H9 (cell line): ENCODE measurements at regions not wholly inside any gene's neighbourhood (a gene's known extent, or its start where the extent isn't known, plus 50 kb on each side); places are given as distances from the start of the nearest gene placed in this dataset.

Experiments
- DNase-seq: peaks from one replicate; pipeline ENCODE4 v3.0.0-alpha.2; 2017
- H2AFZ ChIP-seq: one replicate; pipeline ENCODE4 v1.6.1; 2013; ENCODE audit warnings: mild to moderate bottlenecking, low read length, control low read depth, moderate library complexity
- H2AK5ac ChIP-seq: 2 replicates; pipeline ENCODE4 v1.6.1; 2013; ENCODE audit warnings: low read length, control low read depth, mixed read lengths; ENCODE audit not compliant: insufficient read length
- H2BK120ac ChIP-seq: one replicate; pipeline ENCODE4 v1.6.1; 2013; ENCODE audit warnings: low read depth, mild to moderate bottlenecking, low read length, control low read depth, inconsistent platforms; ENCODE audit not compliant: poor library complexity, severe bottlenecking
- H2BK12ac ChIP-seq: 2 replicates; pipeline ENCODE4 v1.6.1; 2013; ENCODE audit warnings: low read length, control low read depth, mixed read lengths, low read depth; ENCODE audit not compliant: insufficient read length
- H2BK15ac ChIP-seq: 2 replicates; pipeline ENCODE4 v1.6.1; 2013; ENCODE audit warnings: low read depth, low read length, control low read depth
- H2BK20ac ChIP-seq: one replicate; pipeline ENCODE4 v1.6.1; 2013; ENCODE audit warnings: low read depth, mild to moderate bottlenecking, low read length, control low read depth, inconsistent platforms; ENCODE audit not compliant: poor library complexity, severe bottlenecking
- H2BK5ac ChIP-seq: 2 replicates; pipeline ENCODE4 v1.6.1; 2013; ENCODE audit warnings: low read length, control low read depth, mixed read lengths; ENCODE audit not compliant: insufficient read length
- H3K14ac ChIP-seq: 2 replicates; pipeline ENCODE4 v1.6.1; 2013; ENCODE audit warnings: low read length, control low read depth; ENCODE audit not compliant: insufficient read depth
- H3K18ac ChIP-seq: 2 replicates; pipeline ENCODE4 v1.6.1; 2013; ENCODE audit warnings: low read depth, mild to moderate bottlenecking, mixed read lengths, low read length, control low read depth; ENCODE audit not compliant: insufficient read length
- H3K23ac ChIP-seq: 2 replicates; pipeline ENCODE4 v1.6.1; 2013; ENCODE audit warnings: low read length, control low read depth, mixed read lengths, low read depth; ENCODE audit not compliant: insufficient read length
- H3K23me2 ChIP-seq: 2 replicates; pipeline ENCODE4 v1.6.1; 2013; ENCODE audit warnings: low read depth, mild to moderate bottlenecking, mixed read lengths, low read length, control low read depth; ENCODE audit not compliant: insufficient read length, poor library complexity, severe bottlenecking
- H3K27ac ChIP-seq: 2 replicates; pipeline ENCODE4 v1.5.1; 2013; ENCODE audit warnings: low read length, control low read depth, mixed read lengths, low read depth; ENCODE audit not compliant: insufficient read length
- H3K27me3 ChIP-seq: 2 replicates; pipeline ENCODE4 v1.6.1; 2013; ENCODE audit warnings: low read length, control low read depth, inconsistent platforms; ENCODE audit not compliant: insufficient read depth
- H3K4ac ChIP-seq: 2 replicates; pipeline ENCODE4 v1.6.1; 2013; ENCODE audit warnings: low read depth, mild to moderate bottlenecking, control low read depth, inconsistent platforms, low read length, moderate library complexity
- H3K4me1 ChIP-seq: 2 replicates; pipeline ENCODE4 v1.6.1; 2013; ENCODE audit warnings: low read length, control low read depth, inconsistent platforms; ENCODE audit not compliant: insufficient read depth
- H3K4me2 ChIP-seq: 2 replicates; pipeline ENCODE4 v1.6.1; 2013; ENCODE audit warnings: low read length, control low read depth, mixed read lengths; ENCODE audit not compliant: insufficient read length, insufficient read depth
- H3K56ac ChIP-seq: 2 replicates; pipeline ENCODE4 v1.6.1; 2013; ENCODE audit warnings: low read depth, mild to moderate bottlenecking, mixed read lengths, low read length, control low read depth; ENCODE audit not compliant: insufficient read length
- H3K79me1 ChIP-seq: 2 replicates; pipeline ENCODE4 v1.6.1; 2013; ENCODE audit warnings: low read depth, mild to moderate bottlenecking, moderate library complexity, low read length, control low read depth, inconsistent platforms; ENCODE audit not compliant: insufficient read depth, poor library complexity, severe bottlenecking
- H3K79me2 ChIP-seq: 2 replicates; pipeline ENCODE4 v1.6.1; 2013; ENCODE audit warnings: low read length, control low read depth, inconsistent platforms; ENCODE audit not compliant: insufficient read depth
- H3K9ac ChIP-seq: 2 replicates; pipeline ENCODE4 v1.6.1; 2013; ENCODE audit warnings: low read length, control low read depth, mixed read lengths; ENCODE audit not compliant: insufficient read length; ENCODE audit errors: extremely low read depth
- H3K9me3 ChIP-seq: one replicate; pipeline ENCODE4 v1.6.1; 2013; ENCODE audit warnings: low read depth, low read length, inconsistent platforms; ENCODE audit not compliant: control insufficient read depth
- H3T11ph ChIP-seq: one replicate; pipeline ENCODE4 v1.6.1; 2013; ENCODE audit warnings: mild to moderate bottlenecking, low read length, control low read depth, inconsistent platforms
- H4K20me1 ChIP-seq: one replicate; pipeline ENCODE4 v1.6.1; 2013; ENCODE audit not compliant: control insufficient read depth, insufficient read length, insufficient read depth
- H4K5ac ChIP-seq: 2 replicates; pipeline ENCODE4 v1.6.1; 2013; ENCODE audit warnings: low read depth, mild to moderate bottlenecking, mixed read lengths, low read length, control low read depth; ENCODE audit not compliant: insufficient read length
- H4K8ac ChIP-seq: replicated peaks from 2 replicates; pipeline ENCODE4 v1.6.1; 2013; ENCODE audit warnings: low read length, control low read depth, mixed read lengths, low read depth; ENCODE audit not compliant: insufficient read length
- H4K91ac ChIP-seq: 2 replicates; pipeline ENCODE4 v1.6.1; 2013; ENCODE audit warnings: low read depth, mild to moderate bottlenecking, moderate library complexity, mixed read lengths, low read length, control low read depth; ENCODE audit not compliant: insufficient read length
- H3K27ac Mint-ChIP-seq, 3 experiments: 2 replicates in 2 of 3; 3 replicates in 1 of 3; pipeline ENCODE4 v1.8.0; 2020 to 2021; ENCODE audit warnings: mixed read lengths in 3 of 3, mild to moderate bottlenecking in 1 of 3, moderate library complexity in 1 of 3
- H3K27me3 Mint-ChIP-seq: 2 replicates; pipeline ENCODE4 v1.8.0; 2021; ENCODE audit warnings: low read depth, mild to moderate bottlenecking, moderate library complexity, mixed read lengths
- H3K36me3 Mint-ChIP-seq, 3 experiments: 2 replicates in 2 of 3; 3 replicates in 1 of 3; pipeline ENCODE4 v1.8.0; 2020 to 2021; ENCODE audit warnings: low read depth in 3 of 3, mixed read lengths in 3 of 3; ENCODE audit not compliant: insufficient read depth in 1 of 3
- H3K4me1 Mint-ChIP-seq, 2 experiments: 2 replicates each; pipeline ENCODE4 v1.8.0; 2020; ENCODE audit warnings: mixed read lengths in 2 of 2
- H3K4me3 Mint-ChIP-seq, 2 experiments: 2 replicates in 1 of 2; 3 replicates in 1 of 2; pipeline ENCODE4 v1.8.0; 2020 to 2021; ENCODE audit warnings: mild to moderate bottlenecking in 2 of 2, mixed read lengths in 2 of 2, moderate library complexity in 1 of 2
- H3K9me3 Mint-ChIP-seq, 2 experiments: 2 replicates in 1 of 2; 3 replicates in 1 of 2; pipeline ENCODE4 v1.8.0; 2020; ENCODE audit warnings: mild to moderate bottlenecking in 2 of 2, mixed read lengths in 2 of 2, moderate library complexity in 1 of 2
- WGBS: extraction: QIAGEN DNeasy Blood & Tissue Kit; methylation state at CpG from one replicate; pipeline ENCODE4 v1.1.7; 2013; ENCODE audit warnings: missing lambda C conversion rate, low lambda C conversion rate, mixed read lengths; ENCODE audit not compliant: insufficient read length; ENCODE audit errors: extremely low coverage; 5-methylcytosine and 5-hydroxymethylcytosine counted together
- TF ChIP-seq, protein P1 (sequence below): fragments of 200-600 bp; sonication (generic); conservative IDR thresholded peaks from 3 replicates; pipeline ENCODE4 v1.8.0; 2021; ENCODE audit warnings: antibody characterized with exemption, mild to moderate bottlenecking

DNA sequence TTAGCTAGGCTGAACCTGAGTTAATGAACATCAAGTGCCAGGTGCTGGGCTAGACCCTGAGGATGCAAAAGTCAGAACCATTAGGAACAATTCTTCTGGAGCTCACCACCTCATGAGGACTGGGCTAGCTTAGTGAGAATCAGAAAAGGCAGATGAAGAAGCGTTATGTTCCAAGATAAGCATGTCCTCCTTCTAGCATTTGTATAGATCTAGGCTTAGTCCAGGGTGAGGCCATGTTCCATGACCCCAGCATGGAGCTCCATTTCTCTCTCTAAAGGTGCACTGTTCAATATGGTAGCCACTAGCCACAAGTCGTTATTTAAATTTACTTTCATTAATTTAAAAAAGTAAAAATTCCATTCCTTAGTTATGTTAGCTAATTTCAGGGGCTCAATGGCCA is 365.3 kb upstream of the CCL2 start:
- no peak overlapping the region for H3K27ac Mint-ChIP-seq
- no CpG with 5 or more reads among the region's 2 CpGs for WGBS
- Histone ChIP-seq H2AFZ (no peak overlapping the region), H2BK120ac (no peak overlapping the region), H2BK15ac (no peak overlapping the region), H2BK5ac (no peak overlapping the region), H4K8ac (no peak overlapping the region), H4K91ac (no peak overlapping the region), H3K27ac (no peak overlapping the region), H4K20me1 (no peaks in the 10 kb centered on the region), H3K9ac (no peak overlapping the region), H3K79me1 (no peaks in the 10 kb centered on the region), H3K79me2 (no peaks in the 10 kb centered on the region), H2BK20ac (no peak overlapping the region), H2AK5ac (no peak overlapping the region), H2BK12ac (no peak overlapping the region), H3K23ac (no peak overlapping the region), H3K9me3 (no peaks in the 10 kb centered on the region), H3K14ac (no peak overlapping the region), H3K4me2 (no peak overlapping the region), H3K4ac (no peak overlapping the region), H3K23me2 (no peaks in the 10 kb centered on the region), H3K56ac (no peak overlapping the region), H3K4me1 (no peaks in the 10 kb centered on the region), H4K5ac (no peak overlapping the region), H3T11ph (no peak overlapping the region), H3K27me3 (no peaks in the 10 kb centered on the region), H3K18ac (no peak overlapping the region)
- H3K27me3 Mint-ChIP-seq: peaks cover 2% of the 10 kb centered on the region
- TF ChIP-seq, protein P1, sequence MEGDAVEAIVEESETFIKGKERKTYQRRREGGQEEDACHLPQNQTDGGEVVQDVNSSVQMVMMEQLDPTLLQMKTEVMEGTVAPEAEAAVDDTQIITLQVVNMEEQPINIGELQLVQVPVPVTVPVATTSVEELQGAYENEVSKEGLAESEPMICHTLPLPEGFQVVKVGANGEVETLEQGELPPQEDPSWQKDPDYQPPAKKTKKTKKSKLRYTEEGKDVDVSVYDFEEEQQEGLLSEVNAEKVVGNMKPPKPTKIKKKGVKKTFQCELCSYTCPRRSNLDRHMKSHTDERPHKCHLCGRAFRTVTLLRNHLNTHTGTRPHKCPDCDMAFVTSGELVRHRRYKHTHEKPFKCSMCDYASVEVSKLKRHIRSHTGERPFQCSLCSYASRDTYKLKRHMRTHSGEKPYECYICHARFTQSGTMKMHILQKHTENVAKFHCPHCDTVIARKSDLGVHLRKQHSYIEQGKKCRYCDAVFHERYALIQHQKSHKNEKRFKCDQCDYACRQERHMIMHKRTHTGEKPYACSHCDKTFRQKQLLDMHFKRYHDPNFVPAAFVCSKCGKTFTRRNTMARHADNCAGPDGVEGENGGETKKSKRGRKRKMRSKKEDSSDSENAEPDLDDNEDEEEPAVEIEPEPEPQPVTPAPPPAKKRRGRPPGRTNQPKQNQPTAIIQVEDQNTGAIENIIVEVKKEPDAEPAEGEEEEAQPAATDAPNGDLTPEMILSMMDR: no peak
- H3K4me3 Mint-ChIP-seq: no peak overlapping the region
- no peaks in the 10 kb centered on the region for H3K36me3 Mint-ChIP-seq
- DNase-seq: no peak
- peaks cover 9 to 10% of the 10 kb centered on the region in 2 experiments for H3K4me1 Mint-ChIP-seq
- H3K9me3 Mint-ChIP-seq: no peaks in the 10 kb centered on the region
